ENCODE measurements at regions not wholly inside any gene's neighbourhood (a gene's known extent, or its start where the extent isn't known, plus 50 kb on each side); places are given as distances from the start of the nearest gene placed in this dataset.

GRCh38 chr12:76135456-76135855, 51.0 kb upstream of the NAP1L1 start:
- no peak overlapping the region for H3K27ac ChIP-seq (ENCODE audit: low read depth, low read length)
- H3K36me3 Mint-ChIP-seq, result peaks cover 0 to 3% (median 0%) of the 10 kb centered on the region in 3 donors
- H3K27me3 ChIP-seq (ENCODE audit: insufficient read depth, low read length, poor library complexity, severe bottlenecking), result no peaks in the 10 kb centered on the region
- no peak for DNase-seq
- H3K4me3 ChIP-seq (ENCODE audit: low read length), result no peak overlapping the region
- H3K9me3 Mint-ChIP-seq, result peaks cover 0 to 2% (median 0%) of the 10 kb centered on the region in 5 donors
- H3K9me3 ChIP-seq (ENCODE audit: low read length), result no peaks in the 10 kb centered on the region
- no peak overlapping the region for H3K27ac Mint-ChIP-seq
- CTCF ChIA-PET, result interaction anchor here (0.6 kb wide), 1 partner anchor 381 kb away, joined by 3 read pairs; no protein-coding TSS in a partner anchor
- H3K36me3 ChIP-seq (ENCODE audit: insufficient read depth, low read length), result no peaks in the 10 kb centered on the region
- no peaks in the 10 kb centered on the region for H3K4me1 Mint-ChIP-seq
- peaks cover 0 to 7% of the 10 kb centered on the region in 2 donors for H3K27me3 Mint-ChIP-seq
- POLR2A ChIA-PET, result interaction anchor here (0.6 kb wide), 1 partner anchor 85 kb away, joined by 3 read pairs; no protein-coding TSS in a partner anchor
- no peaks in the 10 kb centered on the region for H3K4me1 ChIP-seq (ENCODE audit: insufficient read depth, low read length)
- H3K4me3 Mint-ChIP-seq, result no peak overlapping the region
